Mononuclear cell (primary cell): ENCODE measurements at regions not wholly inside any gene's neighbourhood (a gene's known extent, or its start where the extent isn't known, plus 50 kb on each side); places are given as distances from the start of the nearest gene placed in this dataset.

ENCODE experiments used
- H3K27me3 ChIP-seq: 2 replicates; pipeline ENCODE4 v1.6.0; 2011; ENCODE audit warnings: low read length, control low read depth; ENCODE audit not compliant: insufficient read depth
- H3K4me1 ChIP-seq: 2 replicates; pipeline ENCODE4 v1.5.1; 2011; ENCODE audit warnings: mild to moderate bottlenecking, low read length, control low read depth; ENCODE audit not compliant: insufficient read depth
- H3K4me3 ChIP-seq: 2 replicates; pipeline ENCODE4 v1.5.1; 2011; ENCODE audit warnings: mild to moderate bottlenecking, low read length, moderate library complexity
- H3K9me3 ChIP-seq: 2 replicates; pipeline ENCODE4 v1.5.1; 2011; ENCODE audit warnings: low read depth, mild to moderate bottlenecking, control low read depth, low read length

DNA sequence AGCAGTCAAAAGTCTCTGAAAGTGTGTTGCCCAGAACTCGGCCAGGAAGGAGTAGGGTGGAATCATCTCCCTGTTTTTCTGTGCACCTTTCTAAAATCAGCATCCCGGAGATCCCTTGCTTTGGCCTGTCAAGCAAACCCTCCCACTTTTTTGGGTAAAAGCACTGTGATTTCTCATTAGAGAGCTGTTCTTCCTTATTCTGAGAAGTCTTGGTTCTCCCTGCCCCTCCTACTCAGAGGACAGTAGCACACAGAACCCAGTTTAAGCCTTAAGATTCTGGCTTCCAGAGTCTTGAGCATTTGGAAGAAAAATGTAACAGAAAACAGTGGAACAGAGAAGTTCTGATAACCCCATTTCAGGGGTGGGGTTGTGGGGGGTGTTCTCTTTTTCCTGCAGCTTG is 52.6 kb upstream of the KATNAL1 start:
- Histone ChIP-seq H3K27me3 (no peaks in the 10 kb centered on the region), H3K4me3 (no peak overlapping the region), H3K4me1 (peaks cover 16% of the 10 kb centered on the region), H3K9me3 (no peaks in the 10 kb centered on the region)

DNA sequence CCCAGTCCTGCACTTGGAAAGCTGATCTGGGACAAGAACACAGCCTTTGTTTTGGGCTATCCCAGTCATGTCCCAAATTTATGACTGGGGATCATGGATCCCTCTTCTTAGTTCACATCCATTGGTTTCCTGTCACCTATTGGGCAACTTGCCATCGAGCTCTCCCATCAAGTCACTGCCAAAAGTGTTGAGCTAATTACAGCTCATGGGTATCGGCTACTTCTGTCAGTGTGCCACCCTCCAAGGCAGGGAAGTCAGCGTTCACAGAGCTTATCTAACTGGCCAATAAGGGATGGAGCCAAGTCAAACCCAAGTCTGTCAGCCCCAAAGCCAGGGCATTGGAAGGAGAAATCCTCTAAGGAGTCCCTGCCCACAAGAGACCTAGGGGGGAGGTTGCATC is 53.2 kb upstream of the KATNAL1 start:
- H3K4me3 ChIP-seq: no peak overlapping the region
- H3K27me3 ChIP-seq: no peaks in the 10 kb centered on the region
- H3K4me1 ChIP-seq: peaks cover 10% of the 10 kb centered on the region
- no peaks in the 10 kb centered on the region for H3K9me3 ChIP-seq

DNA sequence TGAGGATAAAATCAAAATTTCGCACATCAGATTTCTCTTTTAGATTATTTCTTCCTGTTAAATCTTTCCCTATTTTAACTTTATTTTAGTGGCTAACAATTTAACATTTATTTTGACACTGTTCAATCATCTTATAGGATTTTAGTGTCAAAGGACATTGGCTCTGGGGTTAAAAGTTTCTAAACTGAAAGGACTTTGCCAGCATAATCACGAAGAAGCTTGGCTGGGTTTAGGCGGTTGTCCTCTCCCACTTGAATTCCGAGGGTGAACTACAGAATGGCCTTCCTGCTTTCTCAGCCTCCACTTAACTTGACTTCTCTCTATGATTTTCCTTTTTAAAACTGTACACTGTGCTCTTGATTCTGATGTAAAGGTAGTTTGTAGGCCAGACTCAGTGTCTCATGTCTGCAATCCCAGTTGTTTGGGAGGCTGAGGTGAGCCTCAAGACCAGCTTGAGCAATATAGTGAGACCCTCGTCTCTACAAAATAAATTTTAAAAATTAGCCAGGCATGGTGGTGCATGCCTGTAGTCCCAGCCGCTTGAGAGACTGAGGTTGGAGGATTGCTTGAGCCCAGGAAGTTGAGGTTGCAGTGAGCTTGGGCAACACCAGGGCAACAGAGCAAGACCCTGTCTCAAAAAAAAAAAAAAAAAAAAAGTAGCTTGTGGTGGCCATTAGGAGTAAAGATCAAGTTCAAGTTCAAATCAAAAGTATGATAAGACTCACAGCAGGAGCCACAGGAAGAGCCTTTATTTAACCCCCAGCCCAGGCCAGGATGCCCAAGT is 54.8 kb upstream of the KATNAL1 start:
- Histone ChIP-seq H3K9me3 (no peaks in the 10 kb centered on the region), H3K27me3 (no peaks in the 10 kb centered on the region), H3K4me1 (peaks cover 4% of the 10 kb centered on the region), H3K4me3 (no peak overlapping the region)

DNA sequence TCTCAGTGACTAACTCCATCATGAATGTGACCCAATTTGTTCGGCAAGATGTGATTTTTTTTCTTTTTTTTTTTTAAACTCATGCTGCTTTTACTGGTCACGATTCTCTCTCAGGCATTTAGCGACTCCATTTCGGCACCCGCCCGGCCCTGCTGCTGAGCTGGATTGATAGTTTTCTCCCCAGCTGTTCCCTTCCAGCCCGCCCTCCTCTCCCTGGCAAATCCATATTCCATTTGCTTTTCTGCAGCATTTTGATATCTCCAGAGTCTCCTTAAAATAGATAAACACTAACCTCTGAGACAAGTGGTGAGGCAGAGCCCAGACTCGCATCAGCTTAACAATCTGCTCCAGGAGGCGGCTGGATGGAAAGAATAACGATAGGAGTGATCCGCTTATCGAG is 55.5 kb upstream of the KATNAL1 start:
- no peaks in the 10 kb centered on the region for H3K27me3 ChIP-seq
- no peak overlapping the region for H3K4me3 ChIP-seq
- H3K9me3 ChIP-seq: no peaks in the 10 kb centered on the region
- peaks cover 4% of the 10 kb centered on the region for H3K4me1 ChIP-seq

DNA sequence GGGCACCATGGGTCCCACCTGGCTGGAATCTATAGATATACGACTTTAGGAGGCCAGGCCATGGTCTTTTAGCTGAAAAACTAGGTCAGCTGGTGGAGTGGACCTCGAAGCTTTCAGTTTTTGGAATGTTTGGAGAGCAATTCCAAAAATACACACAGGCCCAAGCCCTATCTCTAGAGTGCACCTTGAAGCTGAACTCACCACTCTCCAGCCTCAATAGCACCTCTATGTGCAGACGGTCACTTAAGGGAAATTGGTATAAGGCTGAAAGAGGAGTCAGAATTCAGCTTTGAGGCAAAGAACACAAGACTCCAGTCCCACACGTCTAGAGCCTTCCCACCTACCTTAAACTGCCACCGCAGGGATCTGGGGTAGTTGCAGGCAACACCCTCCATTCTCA is 56.4 kb upstream of the KATNAL1 start:
- no peaks in the 10 kb centered on the region for H3K27me3 ChIP-seq
- H3K4me3 ChIP-seq: no peak overlapping the region
- H3K9me3 ChIP-seq: no peaks in the 10 kb centered on the region
- H3K4me1 ChIP-seq: peaks cover 8% of the 10 kb centered on the region

DNA sequence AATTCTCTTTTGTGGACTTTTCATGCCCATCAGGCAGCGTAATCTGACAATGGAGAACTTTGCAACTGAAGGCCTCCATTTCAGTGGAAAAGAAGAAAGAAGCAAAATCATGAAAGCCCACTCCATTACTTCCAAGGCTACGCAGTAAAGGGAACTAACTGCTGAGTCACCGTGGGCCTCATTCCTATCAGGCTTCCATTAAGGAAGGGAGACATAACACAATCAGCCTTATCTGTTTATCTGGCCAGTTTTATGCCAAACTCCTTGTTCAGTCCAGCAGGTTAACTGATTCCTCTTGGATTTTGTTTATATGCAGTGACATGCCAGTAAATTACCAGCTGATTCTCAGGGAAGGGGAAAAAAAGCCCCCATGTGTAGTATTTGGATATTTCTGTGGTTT is 56.8 kb upstream of the KATNAL1 start:
- Histone ChIP-seq H3K4me1 (peaks cover 12% of the 10 kb centered on the region), H3K9me3 (no peaks in the 10 kb centered on the region), H3K4me3 (no peak overlapping the region), H3K27me3 (no peaks in the 10 kb centered on the region)

DNA sequence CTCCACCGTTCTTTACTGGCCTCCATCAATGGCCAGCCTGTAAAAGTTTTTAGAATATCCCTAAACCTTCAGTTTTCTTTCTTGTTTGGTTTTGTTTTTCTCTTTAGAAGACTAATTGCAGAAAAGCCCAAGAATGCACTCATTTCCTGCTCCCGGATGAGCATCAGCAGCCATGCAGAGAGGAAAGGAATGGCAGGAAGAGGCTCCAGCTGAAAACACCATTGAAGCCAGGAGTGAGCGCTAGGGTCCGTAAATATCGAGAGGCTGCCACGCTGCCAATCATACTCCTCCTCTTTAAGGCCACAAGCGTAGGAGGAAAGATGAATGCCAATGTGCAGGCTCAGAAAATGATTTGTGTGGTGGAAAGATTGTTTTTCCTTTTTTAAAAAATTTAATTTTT is 57.4 kb upstream of the UBE2L5 start:
- Histone ChIP-seq H3K9me3 (no peaks in the 10 kb centered on the region), H3K4me3 (no peak overlapping the region), H3K27me3 (no peaks in the 10 kb centered on the region), H3K4me1 (peaks cover 15% of the 10 kb centered on the region)

DNA sequence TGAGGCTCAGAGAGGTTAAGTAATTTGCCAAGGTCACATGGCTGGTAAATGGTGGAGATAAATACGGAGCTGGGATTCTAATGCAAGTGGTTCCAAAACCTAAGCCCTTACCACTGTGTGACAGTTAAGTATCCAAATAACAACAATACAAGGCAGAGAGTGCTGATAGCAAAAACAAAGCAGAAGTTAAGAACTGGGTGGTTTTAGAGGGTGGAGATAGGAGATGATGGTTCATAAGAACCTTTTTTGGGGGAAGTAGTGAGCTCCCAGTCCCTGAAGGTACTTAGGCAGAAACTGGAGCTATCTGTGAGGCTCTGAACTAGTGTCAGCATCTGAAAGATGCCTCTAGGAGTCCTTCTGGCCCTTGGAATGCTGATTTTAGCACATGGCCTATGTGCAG is 56.2 kb upstream of the UBE2L5 start:
- Histone ChIP-seq H3K9me3 (no peaks in the 10 kb centered on the region), H3K27me3 (no peaks in the 10 kb centered on the region), H3K4me3 (no peak overlapping the region), H3K4me1 (peaks cover 27% of the 10 kb centered on the region)

DNA sequence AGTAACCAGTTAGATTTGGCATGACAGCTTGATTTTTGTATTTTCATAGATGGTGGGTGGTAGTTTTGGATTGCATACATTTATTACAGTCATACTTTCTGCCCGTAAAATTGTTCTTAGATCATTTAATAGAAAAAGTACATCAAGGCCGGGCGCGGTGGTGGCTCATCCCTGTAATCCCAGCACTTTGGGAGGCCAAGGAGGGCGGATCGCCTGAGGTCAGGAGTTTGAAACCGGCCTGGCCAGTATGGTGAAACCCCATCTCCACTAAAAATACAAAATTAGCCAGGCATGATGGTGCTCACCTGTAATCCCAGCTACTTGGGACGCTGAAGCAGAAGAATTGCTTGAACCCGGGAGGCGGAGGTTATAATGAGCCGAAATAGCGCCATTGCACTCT is 55.0 kb upstream of the UBE2L5 start:
- Histone ChIP-seq H3K27me3 (no peaks in the 10 kb centered on the region), H3K4me1 (peaks cover 36% of the 10 kb centered on the region), H3K9me3 (no peaks in the 10 kb centered on the region), H3K4me3 (no peak overlapping the region)

DNA sequence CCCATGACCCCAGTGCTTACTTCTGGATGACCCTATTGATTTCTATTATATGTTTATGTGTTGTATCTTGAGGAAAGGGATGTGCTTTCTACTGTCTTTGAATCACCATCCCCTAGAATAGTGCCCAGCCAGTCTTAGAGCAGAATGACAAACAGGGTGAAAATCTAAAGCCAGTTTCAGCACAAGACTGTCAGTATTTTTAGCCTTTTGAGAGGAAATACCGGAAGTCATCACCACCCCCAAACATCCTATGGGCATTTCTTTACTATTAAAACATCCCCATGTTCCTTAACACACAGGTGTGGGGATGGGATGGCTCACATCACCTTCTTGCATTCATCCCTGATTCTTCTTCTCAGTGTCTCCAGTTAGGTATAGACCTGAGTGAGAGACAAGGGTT is 52.1 kb upstream of the UBE2L5 start:
- Histone ChIP-seq H3K9me3 (no peaks in the 10 kb centered on the region), H3K4me1 (peaks cover 60% of the 10 kb centered on the region), H3K4me3 (no peak overlapping the region), H3K27me3 (no peaks in the 10 kb centered on the region)

DNA sequence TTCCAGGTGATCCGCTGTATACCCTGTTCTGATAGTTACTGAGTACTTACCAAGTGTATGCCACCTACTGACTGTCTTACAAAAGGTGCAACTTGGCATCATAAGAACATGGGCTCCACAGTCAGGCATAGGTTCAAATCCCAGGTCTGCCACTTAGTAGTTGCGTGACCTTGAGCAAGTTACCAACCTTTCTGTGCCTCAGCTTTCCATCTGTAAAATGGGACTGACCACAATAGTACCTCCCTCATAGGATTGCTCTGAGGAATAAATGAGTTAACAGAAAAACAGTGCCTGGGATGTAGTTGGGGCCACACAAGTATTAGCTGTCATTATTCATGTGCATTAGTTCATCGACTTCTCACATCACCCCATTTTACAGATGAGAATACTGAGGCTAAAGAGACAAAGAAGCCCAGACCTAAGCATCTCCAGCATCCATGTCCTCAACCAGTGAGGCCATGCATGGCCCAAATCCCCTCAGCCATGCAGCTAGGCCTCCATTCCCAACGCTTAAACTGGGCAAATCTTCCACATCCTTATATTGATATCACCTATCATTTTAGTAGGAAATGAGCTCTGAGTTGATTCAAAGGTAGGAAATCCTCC is 51.3 kb upstream of the UBE2L5 start:
- Histone ChIP-seq H3K9me3 (no peaks in the 10 kb centered on the region), H3K27me3 (no peaks in the 10 kb centered on the region), H3K4me1 (peaks cover 69% of the 10 kb centered on the region), H3K4me3 (no peak overlapping the region)

DNA sequence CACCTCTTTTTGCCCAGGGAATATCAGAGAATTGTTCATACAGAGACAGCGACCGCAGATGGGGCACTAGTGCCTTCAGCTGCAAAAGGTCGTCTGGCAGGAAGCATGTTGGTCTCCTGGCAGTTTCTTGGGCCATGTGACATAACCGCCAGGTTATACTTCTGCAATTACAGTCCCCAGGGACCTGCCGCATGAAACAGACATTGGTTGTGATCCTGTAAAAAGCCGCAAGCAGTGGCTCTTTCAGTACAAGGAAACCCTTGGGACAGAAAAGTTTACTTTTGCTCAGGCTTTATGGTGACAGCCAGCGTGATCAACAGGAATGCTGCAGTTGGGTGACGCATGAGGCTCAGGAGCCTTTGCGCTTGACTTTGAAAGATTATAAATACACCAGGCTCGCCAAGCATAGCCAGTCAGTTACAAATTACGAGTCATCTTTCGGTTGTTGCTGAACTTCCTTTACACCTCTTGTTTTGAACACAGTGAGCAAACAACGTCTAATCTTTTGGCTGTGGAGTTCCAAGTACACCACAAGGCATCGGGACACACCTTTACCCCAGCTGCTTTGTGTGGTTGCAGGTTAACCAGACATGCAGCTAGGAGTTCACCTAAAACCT is 50.5 kb upstream of the UBE2L5 start:
- Histone ChIP-seq H3K9me3 (no peaks in the 10 kb centered on the region), H3K4me1 (peaks cover 76% of the 10 kb centered on the region), H3K4me3 (no peak overlapping the region), H3K27me3 (no peaks in the 10 kb centered on the region)
